Hematopoietic multipotent progenitor cell treated with erythropoietin and hydrocortisone succinate and interleukin-3 and kit ligand, for 4 days (in vitro differentiated cells): ENCODE measurements at regions not wholly inside any gene's neighbourhood (a gene's known extent, or its start where the extent isn't known, plus 50 kb on each side); places are given as distances from the start of the nearest gene placed in this dataset.

Experiments
- DNase-seq: peaks from one replicate; pipeline ENCODE4 v3.0.0-alpha.2; 2015

- DNase-seq = peak; percentile 96
Measured at GRCh38 chr10:6920072-6921019, 340.3 kb upstream of the PRKCQ start.

GRCh38 chr10:6919077-6919476, 339.0 kb upstream of the PRKCQ start:
- DNase-seq = no peak

- DNase-seq = peak; percentile 67
Measured at GRCh38 chr10:6918305-6918704, 338.2 kb upstream of the PRKCQ start.

GRCh38 chr10:6917125-6917524, 337.0 kb upstream of the PRKCQ start:
- DNase-seq = peak; percentile 10

- peak; percentile 81 for DNase-seq
Measured at GRCh38 chr10:6916601-6917000, 336.5 kb upstream of the PRKCQ start.

- DNase-seq = no peak
Measured at GRCh38 chr10:6915307-6915706, 335.2 kb upstream of the PRKCQ start.

GRCh38 chr10:6912929-6913328, 332.9 kb upstream of the PRKCQ start:
- no peak for DNase-seq

GRCh38 chr10:6912424-6912823, 332.3 kb upstream of the PRKCQ start:
- DNase-seq = no peak

GRCh38 chr10:6912021-6912420, 331.9 kb upstream of the PRKCQ start:
- DNase-seq = no peak

- no peak for DNase-seq
Measured at GRCh38 chr10:6909905-6910560, 330.0 kb upstream of the PRKCQ start.

- DNase-seq = no peak
Measured at GRCh38 chr10:6907877-6908530, 327.9 kb upstream of the PRKCQ start.

- DNase-seq = no peak
Measured at GRCh38 chr10:6894405-6894804, 314.3 kb upstream of the PRKCQ start.

GRCh38 chr10:6892864-6893263, 312.8 kb upstream of the PRKCQ start:
- DNase-seq = no peak

GRCh38 chr10:6891924-6892323, 311.8 kb upstream of the PRKCQ start:
- DNase-seq = no peak

- no peak for DNase-seq
Measured at GRCh38 chr10:6889718-6890117, 309.6 kb upstream of the PRKCQ start.

GRCh38 chr10:6888434-6888833, 308.4 kb upstream of the PRKCQ start:
- no peak for DNase-seq

GRCh38 chr10:6885284-6885683, 305.2 kb upstream of the PRKCQ start:
- DNase-seq = peak; percentile 16

GRCh38 chr10:6881987-6882386, 301.9 kb upstream of the PRKCQ start:
- DNase-seq = no peak

- DNase-seq = peak; percentile 47
Measured at GRCh38 chr10:6877722-6878392, 297.8 kb upstream of the PRKCQ start.

GRCh38 chr10:6877336-6877721, 297.3 kb upstream of the PRKCQ start:
- no peak for DNase-seq

- DNase-seq = no peak
Measured at GRCh38 chr10:6875269-6875865, 295.3 kb upstream of the PRKCQ start.

- no peak for DNase-seq
Measured at GRCh38 chr10:6871128-6871527, 291.1 kb upstream of the PRKCQ start.
